Parathyroid adenoma (tissue), 2 donors: ENCODE measurements at regions not wholly inside any gene's neighbourhood (a gene's known extent, or its start where the extent isn't known, plus 50 kb on each side); places are given as distances from the start of the nearest gene placed in this dataset.

Experiments used
- H2AFZ ChIP-seq: fragments of 300-600 bp; sonication (generic); one replicate; pipeline ENCODE4 v1.7.0; 2017; ENCODE audit warnings: antibody characterized with exemption, mild to moderate bottlenecking
- H3K27ac ChIP-seq: fragments of 300-600 bp; sonication (generic); one replicate; pipeline ENCODE4 v1.7.0; 2017
- H3K27me3 ChIP-seq: fragments of 300-600 bp; sonication (generic); one replicate; pipeline ENCODE4 v1.7.0; 2017; ENCODE audit warnings: low read length; ENCODE audit not compliant: control insufficient read depth, insufficient read depth
- H3K36me3 ChIP-seq: fragments of 300-600 bp; sonication (generic); one replicate; pipeline ENCODE4 v1.7.0; 2017; ENCODE audit warnings: low read length; ENCODE audit not compliant: control insufficient read depth, insufficient read depth
- H3K4me1 ChIP-seq: fragments of 300-600 bp; sonication (generic); one replicate; pipeline ENCODE4 v1.7.0; 2017; ENCODE audit warnings: control low read depth
- H3K4me2 ChIP-seq: fragments of 300-600 bp; sonication (generic); one replicate; pipeline ENCODE4 v1.7.0; 2017; ENCODE audit warnings: low read length
- H3K4me3 ChIP-seq: fragments of 300-600 bp; sonication (generic); one replicate; pipeline ENCODE4 v1.7.0; 2017; ENCODE audit warnings: low read depth, low read length
- H3K79me2 ChIP-seq: fragments of 300-600 bp; sonication (generic); one replicate; pipeline ENCODE4 v1.7.0; 2017; ENCODE audit warnings: control low read depth
- H3K9ac ChIP-seq: fragments of 300-600 bp; sonication (generic); one replicate; pipeline ENCODE4 v1.7.0; 2017; ENCODE audit warnings: mild to moderate bottlenecking
- H3K9me3 ChIP-seq: fragments of 300-600 bp; sonication (generic); one replicate; pipeline ENCODE4 v1.7.0; 2017; ENCODE audit warnings: low read length; ENCODE audit not compliant: control insufficient read depth
- CTCF ChIP-seq: fragments of 300-600 bp; sonication (generic); IDR thresholded peaks from one replicate; pipeline ENCODE4 v1.7.0; 2017; ENCODE audit warnings: antibody characterized with exemption, mild to moderate bottlenecking
- donor health status: primary hyperparathyroidism.

- Histone ChIP-seq H3K79me2 (no peaks in the 10 kb centered on the region), H2AFZ (no peak overlapping the region), H3K27ac (no peak overlapping the region), H3K36me3 (no peaks in the 10 kb centered on the region), H3K4me2 (no peak overlapping the region), H3K9me3 (no peaks in the 10 kb centered on the region), H3K4me1 (no peaks in the 10 kb centered on the region), H3K4me3 (no peak overlapping the region), H3K27me3 (peaks cover 3% of the 10 kb centered on the region), H3K9ac (no peak overlapping the region)
- TF ChIP-seq CTCF, result no peak
Measured at GRCh38 chr17:79545251-79546005, 65.4 kb downstream of the RBFOX3 start.

- Histone ChIP-seq H3K4me2 (no peak overlapping the region), H3K9ac (no peak overlapping the region), H3K27me3 (peaks cover 3% of the 10 kb centered on the region), H3K79me2 (no peaks in the 10 kb centered on the region), H3K27ac (no peak overlapping the region), H3K36me3 (no peaks in the 10 kb centered on the region), H2AFZ (no peak overlapping the region), H3K9me3 (no peaks in the 10 kb centered on the region), H3K4me3 (no peak overlapping the region), H3K4me1 (no peaks in the 10 kb centered on the region)
- no peak for TF ChIP-seq CTCF
Measured at GRCh38 chr17:79544142-79544914, 66.5 kb downstream of the RBFOX3 start.

GRCh38 chr17:79543531-79543930 lies 67.3 kb downstream of the RBFOX3 start:
- no peak overlapping the region for H3K9ac ChIP-seq
- no peak for TF ChIP-seq CTCF
- H3K36me3 ChIP-seq, result no peaks in the 10 kb centered on the region
- H3K4me2 ChIP-seq, result no peak overlapping the region
- H3K9me3 ChIP-seq, result peaks cover 3% of the 10 kb centered on the region
- H3K27ac ChIP-seq, result no peak overlapping the region
- no peak overlapping the region for H3K4me3 ChIP-seq
- no peaks in the 10 kb centered on the region for H3K4me1 ChIP-seq
- no peaks in the 10 kb centered on the region for H3K79me2 ChIP-seq
- H3K27me3 ChIP-seq, result peaks cover 3% of the 10 kb centered on the region
- no peak overlapping the region for H2AFZ ChIP-seq

GRCh38 chr17:79542718-79543117 lies 68.1 kb downstream of the RBFOX3 start:
- no peak overlapping the region for H2AFZ ChIP-seq
- no peak overlapping the region for H3K9ac ChIP-seq
- no peak overlapping the region for H3K4me3 ChIP-seq
- peaks cover 3% of the 10 kb centered on the region for H3K9me3 ChIP-seq
- no peaks in the 10 kb centered on the region for H3K36me3 ChIP-seq
- H3K4me1 ChIP-seq, result no peaks in the 10 kb centered on the region
- H3K27ac ChIP-seq, result no peak overlapping the region
- no peaks in the 10 kb centered on the region for H3K79me2 ChIP-seq
- H3K4me2 ChIP-seq, result no peak overlapping the region
- peaks cover 3% of the 10 kb centered on the region for H3K27me3 ChIP-seq
- no peak for TF ChIP-seq CTCF
